ENCODE measurements at regions not wholly inside any gene's neighbourhood (a gene's known extent, or its start where the extent isn't known, plus 50 kb on each side); places are given as distances from the start of the nearest gene placed in this dataset.

GRCh38 chr5:106680330-106680729 lies 990.4 kb downstream of the EFNA5 start (continued):
- no peak for TF ChIP-seq EZH2 (IDR thresholded peaks at IDR 0.05)

GRCh38 chr5:106677057-106677456 lies 993.7 kb downstream of the EFNA5 start:
- no TSS peak for BruUV-seq (replicated peaks)
- Histone ChIP-seq H3K27ac (ENCODE audit: low read depth, low read length) (no peak overlapping the region), H3K9ac (ENCODE audit: low read length) (no peak overlapping the region), H3K79me2 (ENCODE audit: insufficient read depth, low read length) (no peaks in the 10 kb centered on the region), H3K36me3 (ENCODE audit: control insufficient read depth in 1 of 2, insufficient read depth in 2 of 2, low read length in 2 of 2) (no peaks in the 10 kb centered on the region), H3K9me2 (ENCODE audit: insufficient read depth) (no peaks in the 10 kb centered on the region), H3K27me3 (ENCODE audit: insufficient read depth, low read length) (no peaks in the 10 kb centered on the region), H3K9me3 (ENCODE audit: control insufficient read depth in 1 of 2, insufficient read depth in 1 of 2, low read depth in 1 of 2, low read length in 2 of 2) (no peaks in the 10 kb centered on the region), H2AFZ (ENCODE audit: low read depth, low read length, poor library complexity, severe bottlenecking) (no peak overlapping the region), H3K4me3 (replicated peaks in 1 of 2; ENCODE audit: low read depth in 1 of 2, low read length in 2 of 2) (no peak overlapping the region), H4K20me1 (ENCODE audit: insufficient read depth) (no peaks in the 10 kb centered on the region), H3K4me1 (ENCODE audit: control insufficient read depth in 1 of 2, insufficient read depth in 2 of 2, low read length in 2 of 2) (no peaks in the 10 kb centered on the region), H3K4me2 (ENCODE audit: low read length) (no peak overlapping the region)
- TF ChIP-seq SP1 (IDR thresholded peaks at IDR 0.05; ENCODE audit: low read depth), result no peak
- CTCF ChIA-PET, result no interaction called here
- no peak for ATAC-seq
- POLR2A ChIA-PET, result no interaction called here
- intact Hi-C loops (cut with micrococcal nuclease), result no loop called here
- RAD21 ChIA-PET (ENCODE audit: low non-redundant PET in 1 of 2, low total read pairs in 2 of 2, uncharacterized antibody in 2 of 2, unreplicated experiment in 2 of 2), result no interaction called here
- no peak for DNase-seq (ENCODE audit: low read depth, low spot score)

- no peak overlapping the region for H3K9ac ChIP-seq (ENCODE audit: low read length)
- no peaks in the 10 kb centered on the region for H3K79me2 ChIP-seq (ENCODE audit: insufficient read depth, low read length)
- H3K36me3 ChIP-seq (ENCODE audit: control insufficient read depth in 1 of 2, insufficient read depth in 2 of 2, low read length in 2 of 2), result no peaks in the 10 kb centered on the region
- H3K4me3 ChIP-seq (replicated peaks in 1 of 2; ENCODE audit: low read depth in 1 of 2, low read length in 2 of 2), result no peak overlapping the region
- ChIA-PET CTCF (no interaction called here), POLR2A (no interaction called here), RAD21 (ENCODE audit: low non-redundant PET in 1 of 2, low total read pairs in 2 of 2, uncharacterized antibody in 2 of 2, unreplicated experiment in 2 of 2) (no interaction called here)
- TF ChIP-seq ATF3 (IDR thresholded peaks at IDR 0.05) (no peak), EGR1 (IDR thresholded peaks at IDR 0.05; ENCODE audit: low read depth) (no peak), CBX3 (IDR thresholded peaks at IDR 0.05; ENCODE audit: low read depth) (no peak), ZFX (IDR thresholded peaks at IDR 0.05) (no peak), YY1 (IDR thresholded peaks at IDR 0.05; ENCODE audit: extremely low read depth, insufficient replicate concordance, low read depth, low read length) (no peak), POLR2AphosphoS5 (IDR thresholded peaks at IDR 0.05; ENCODE audit: low read depth, low read length) (no peak), SRF (IDR thresholded peaks at IDR 0.05; ENCODE audit: low read depth) (no peak), ZBTB33 (IDR thresholded peaks at IDR 0.05; ENCODE audit: extremely low read depth, insufficient replicate concordance, low read length) (no peak), FOSL1 (IDR thresholded peaks at IDR 0.05; ENCODE audit: low read depth) (no peak), ZNF274 (IDR thresholded peaks at IDR 0.05; ENCODE audit: low read depth, low read length) (no peak), RAD21 (IDR thresholded peaks at IDR 0.05; ENCODE audit: low read depth) (no peak), JUND (IDR thresholded peaks at IDR 0.05) (no peak), EZH2phosphoT487 (IDR thresholded peaks at IDR 0.05; ENCODE audit: borderline replicate concordance) (no peak), SIN3A (IDR thresholded peaks at IDR 0.05; ENCODE audit: low read depth) (no peak), MAX (IDR thresholded peaks at IDR 0.05) (no peak), ELF1 (IDR thresholded peaks at IDR 0.05; ENCODE audit: borderline replicate concordance, low read depth) (no peak)
- ATAC-seq, result no peak
- H3K4me2 ChIP-seq (ENCODE audit: low read length), result no peak overlapping the region
- intact Hi-C loops (cut with micrococcal nuclease), result no loop called here
- DNase-seq (ENCODE audit: low read depth, low spot score), result no peak
- H3K4me1 ChIP-seq (ENCODE audit: control insufficient read depth in 1 of 2, insufficient read depth in 2 of 2, low read length in 2 of 2), result no peaks in the 10 kb centered on the region
- no TSS peak for BruUV-seq (replicated peaks)
- H3K27ac ChIP-seq (ENCODE audit: low read depth, low read length), result no peak overlapping the region
- H2AFZ ChIP-seq (ENCODE audit: low read depth, low read length, poor library complexity, severe bottlenecking), result no peak overlapping the region
- H4K20me1 ChIP-seq (ENCODE audit: insufficient read depth), result no peaks in the 10 kb centered on the region
- H3K27me3 ChIP-seq (ENCODE audit: insufficient read depth, low read length), result no peaks in the 10 kb centered on the region
- H3K9me3 ChIP-seq (ENCODE audit: control insufficient read depth in 1 of 2, insufficient read depth in 1 of 2, low read depth in 1 of 2, low read length in 2 of 2), result no peaks in the 10 kb centered on the region
- H3K9me2 ChIP-seq (ENCODE audit: insufficient read depth), result no peaks in the 10 kb centered on the region
These were observed 995.0 kb downstream of the EFNA5 start for GRCh38 chr5:106675687-106676086.

Data from HCT116 (cell line).